Suprapubic skin (tissue), 4 donors: ENCODE measurements at regions not wholly inside any gene's neighbourhood (a gene's known extent, or its start where the extent isn't known, plus 50 kb on each side); places are given as distances from the start of the nearest gene placed in this dataset.

Experiments used
- DNase-seq, 2 donors: peaks; one replicate each; pipeline ENCODE4 v3.0.0-alpha.2; 2019; ENCODE audit warnings: low spot score in 2 of 2
- H3K27ac ChIP-seq: fragments of 200-600 bp; sonication (generic); one replicate; pipeline ENCODE4 v1.5.1; 2019
- H3K27me3 ChIP-seq: fragments of 200-600 bp; sonication (generic); one replicate; pipeline ENCODE4 v1.5.1; 2019
- H3K36me3 ChIP-seq: fragments of 200-600 bp; sonication (generic); one replicate; pipeline ENCODE4 v1.5.1; 2019
- H3K4me1 ChIP-seq: fragments of 200-600 bp; sonication (generic); one replicate; pipeline ENCODE4 v1.5.1; 2019
- H3K4me3 ChIP-seq: fragments of 200-600 bp; sonication (generic); one replicate; pipeline ENCODE4 v1.5.1; 2019; ENCODE audit warnings: mild to moderate bottlenecking
- H3K9me3 ChIP-seq: fragments of 200-600 bp; sonication (generic); one replicate; pipeline ENCODE4 v1.5.1; 2019
- CTCF ChIP-seq, 2 donors: fragments of 200-600 bp in 1 of 2; fragments of 450-650 bp in 1 of 2; sonication (generic) in 1 of 2; IDR thresholded peaks; one replicate each; pipeline ENCODE4 v1.5.1; 2016 to 2019; ENCODE audit warnings: antibody characterized with exemption in 2 of 2, mild to moderate bottlenecking in 1 of 2, moderate library complexity in 1 of 2
- EP300 ChIP-seq: sonication (generic); formaldehyde crosslinking; IDR thresholded peaks from one replicate; pipeline ENCODE4 v1.6.1; 2017; ENCODE audit warnings: antibody characterized with exemption
- POLR2A ChIP-seq, 2 donors: fragments of 450-650 bp; IDR thresholded peaks; one replicate each; pipeline ENCODE4 v1.6.1; 2017; ENCODE audit warnings: antibody characterized with exemption in 2 of 2, mild to moderate bottlenecking in 2 of 2, moderate library complexity in 2 of 2
- POLR2AphosphoS5 ChIP-seq, 3 donors: sonication (generic); formaldehyde crosslinking; IDR thresholded peaks; one replicate each; pipeline ENCODE4 v1.6.1; 2017; ENCODE audit warnings: antibody characterized with exemption in 3 of 3
- WGBS: methylation state at CpG from one replicate; pipeline ENCODE4 v1.1.5; 2018; 5-methylcytosine and 5-hydroxymethylcytosine counted together

- no peaks in the 10 kb centered on the region for H3K36me3 ChIP-seq
- no peak for DNase-seq
- TF ChIP-seq POLR2A (IDR thresholded peaks at IDR 0.05) (no peak), CTCF (IDR thresholded peaks at IDR 0.05) (no peak), POLR2AphosphoS5 (IDR thresholded peaks at IDR 0.05) (no peak), EP300 (no peak)
- H3K27me3 ChIP-seq, result no peaks in the 10 kb centered on the region
- no peaks in the 10 kb centered on the region for H3K9me3 ChIP-seq
- H3K4me3 ChIP-seq, result no peak overlapping the region
- no peak overlapping the region for H3K27ac ChIP-seq
- H3K4me1 ChIP-seq, result peaks cover 3% of the 10 kb centered on the region
- 84% methylated on average over 5 of the region's 5 CpGs for WGBS
Observed at GRCh38 chr16:48099455-48099854, 56.3 kb downstream of the ABCC12 start.

DNA sequence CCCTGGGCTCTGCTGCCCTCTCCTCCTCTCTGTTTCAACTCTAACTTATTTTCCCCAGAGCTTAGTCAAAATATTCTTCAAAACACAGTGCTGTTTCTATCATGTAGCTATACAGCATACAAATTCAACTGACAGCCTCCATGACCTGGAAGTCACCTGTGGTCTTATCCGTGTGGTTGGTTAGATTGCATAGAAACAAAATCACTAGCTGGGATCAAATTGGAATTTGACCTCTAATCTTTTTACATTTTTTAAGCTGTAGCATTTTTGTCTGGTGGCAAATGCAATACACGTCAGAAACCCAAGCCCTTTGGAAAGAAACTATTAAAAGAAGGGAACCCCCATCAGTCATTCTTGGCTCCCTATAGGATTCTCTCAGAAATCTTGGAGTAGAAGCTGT lies 57.3 kb downstream of the ABCC12 start:
- DNase-seq, result no peak
- 87% methylated on average over 2 of the region's 2 CpGs for WGBS

GRCh38 chr16:48091117-48091516 lies 64.7 kb downstream of the ABCC12 start:
- Histone ChIP-seq H3K9me3 (no peaks in the 10 kb centered on the region), H3K27ac (no peak overlapping the region), H3K27me3 (no peaks in the 10 kb centered on the region), H3K36me3 (no peaks in the 10 kb centered on the region), H3K4me1 (no peaks in the 10 kb centered on the region), H3K4me3 (no peak overlapping the region)
- TF ChIP-seq POLR2A (IDR thresholded peaks at IDR 0.05), result no peak
- no peak for TF ChIP-seq CTCF (IDR thresholded peaks at IDR 0.05)
- TF ChIP-seq EP300, result no peak
- TF ChIP-seq POLR2AphosphoS5 (IDR thresholded peaks at IDR 0.05), result no peak
- no peak for DNase-seq
- 65% methylated on average over 14 of the region's 14 CpGs for WGBS

More for the DNA sequence above, 57.3 kb downstream of the ABCC12 start:
- TF ChIP-seq CTCF (IDR thresholded peaks at IDR 0.05) (no peak), EP300 (no peak), POLR2AphosphoS5 (IDR thresholded peaks at IDR 0.05) (no peak), POLR2A (IDR thresholded peaks at IDR 0.05) (no peak)
- H3K27ac ChIP-seq, result no peak overlapping the region
- H3K4me3 ChIP-seq, result no peak overlapping the region
- H3K27me3 ChIP-seq, result no peaks in the 10 kb centered on the region
- H3K4me1 ChIP-seq, result peaks cover 3% of the 10 kb centered on the region
- no peaks in the 10 kb centered on the region for H3K36me3 ChIP-seq
- no peaks in the 10 kb centered on the region for H3K9me3 ChIP-seq

GRCh38 chr16:48089053-48089792 lies 66.6 kb downstream of the ABCC12 start:
- Histone ChIP-seq H3K36me3 (no peaks in the 10 kb centered on the region), H3K4me1 (no peaks in the 10 kb centered on the region), H3K27ac (no peak overlapping the region), H3K4me3 (no peak overlapping the region), H3K27me3 (no peaks in the 10 kb centered on the region), H3K9me3 (no peaks in the 10 kb centered on the region)
- WGBS, result 75% methylated on average over 4 of the region's 4 CpGs
- no peak for DNase-seq
- TF ChIP-seq EP300, result no peak
- TF ChIP-seq CTCF (IDR thresholded peaks at IDR 0.05), result no peak
- no peak for TF ChIP-seq POLR2A (IDR thresholded peaks at IDR 0.05)
- TF ChIP-seq POLR2AphosphoS5 (IDR thresholded peaks at IDR 0.05), result no peak

DNA sequence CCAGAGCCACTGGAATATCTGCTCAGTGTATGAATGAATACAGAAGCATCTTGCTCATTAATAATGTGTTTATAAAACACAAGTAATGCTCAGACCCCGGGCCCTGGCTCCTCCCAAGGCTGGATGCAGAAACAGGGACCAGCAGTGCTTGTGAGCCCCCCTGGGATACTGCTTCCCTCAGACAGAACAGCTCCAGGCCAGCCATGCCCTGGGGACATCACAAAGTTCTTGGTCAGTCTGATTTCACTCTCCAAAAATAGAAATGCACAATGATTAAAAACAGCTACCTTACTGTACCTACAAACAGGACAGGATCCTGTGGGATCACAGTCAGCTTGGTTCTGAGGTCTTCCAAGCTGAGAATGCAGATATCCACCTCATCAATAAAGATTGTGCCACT lies 68.2 kb downstream of the ABCC12 start:
- 64% methylated on average over 1 of the region's 1 CpG for WGBS

More for the DNA sequence above, 68.2 kb downstream of the ABCC12 start:
- Histone ChIP-seq H3K36me3 (no peaks in the 10 kb centered on the region), H3K27me3 (no peaks in the 10 kb centered on the region), H3K27ac (no peak overlapping the region), H3K4me1 (no peaks in the 10 kb centered on the region), H3K4me3 (no peak overlapping the region), H3K9me3 (no peaks in the 10 kb centered on the region)
- no peak for DNase-seq
- no peak for TF ChIP-seq POLR2AphosphoS5 (IDR thresholded peaks at IDR 0.05)
- TF ChIP-seq POLR2A (IDR thresholded peaks at IDR 0.05), result no peak
- TF ChIP-seq EP300, result no peak
- TF ChIP-seq CTCF (IDR thresholded peaks at IDR 0.05), result no peak
